ENCODE measurements at regions not wholly inside any gene's neighbourhood (a gene's known extent, or its start where the extent isn't known, plus 50 kb on each side); places are given as distances from the start of the nearest gene placed in this dataset.

DNA sequence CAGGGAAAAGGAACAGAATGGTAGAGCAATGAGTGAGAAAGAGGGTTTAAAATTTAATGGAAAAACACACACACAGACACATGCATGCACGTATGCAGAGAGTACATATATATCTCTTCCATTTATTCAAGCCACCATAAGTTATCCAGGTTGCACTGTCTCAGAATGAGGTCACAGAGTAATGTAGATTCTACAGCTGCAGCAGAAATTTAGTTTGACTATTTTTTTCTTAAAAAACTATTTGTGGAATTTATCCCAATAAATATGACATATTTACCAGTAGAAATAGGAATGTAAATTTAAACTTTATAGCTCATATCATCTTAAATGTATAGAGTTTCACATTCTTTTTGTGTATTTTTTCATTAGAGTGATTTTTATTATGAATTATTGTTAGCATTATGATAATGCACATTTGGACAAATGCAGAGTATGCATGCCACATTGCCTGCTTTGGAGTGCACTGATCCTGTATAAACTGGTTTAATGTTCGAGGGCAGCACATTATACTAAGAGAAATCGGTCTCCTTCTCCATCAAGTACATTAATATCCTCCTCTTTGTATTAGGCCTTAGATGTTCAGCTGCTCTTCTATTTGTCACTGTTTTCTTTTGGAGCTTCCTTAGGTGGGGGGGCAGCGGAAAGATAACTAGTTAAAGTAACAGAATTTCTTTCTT, 216.3 kb upstream of the TARS1 start:
- TF ChIP-seq, protein P1, sequence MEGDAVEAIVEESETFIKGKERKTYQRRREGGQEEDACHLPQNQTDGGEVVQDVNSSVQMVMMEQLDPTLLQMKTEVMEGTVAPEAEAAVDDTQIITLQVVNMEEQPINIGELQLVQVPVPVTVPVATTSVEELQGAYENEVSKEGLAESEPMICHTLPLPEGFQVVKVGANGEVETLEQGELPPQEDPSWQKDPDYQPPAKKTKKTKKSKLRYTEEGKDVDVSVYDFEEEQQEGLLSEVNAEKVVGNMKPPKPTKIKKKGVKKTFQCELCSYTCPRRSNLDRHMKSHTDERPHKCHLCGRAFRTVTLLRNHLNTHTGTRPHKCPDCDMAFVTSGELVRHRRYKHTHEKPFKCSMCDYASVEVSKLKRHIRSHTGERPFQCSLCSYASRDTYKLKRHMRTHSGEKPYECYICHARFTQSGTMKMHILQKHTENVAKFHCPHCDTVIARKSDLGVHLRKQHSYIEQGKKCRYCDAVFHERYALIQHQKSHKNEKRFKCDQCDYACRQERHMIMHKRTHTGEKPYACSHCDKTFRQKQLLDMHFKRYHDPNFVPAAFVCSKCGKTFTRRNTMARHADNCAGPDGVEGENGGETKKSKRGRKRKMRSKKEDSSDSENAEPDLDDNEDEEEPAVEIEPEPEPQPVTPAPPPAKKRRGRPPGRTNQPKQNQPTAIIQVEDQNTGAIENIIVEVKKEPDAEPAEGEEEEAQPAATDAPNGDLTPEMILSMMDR (IDR thresholded peaks at IDR 0.05; ENCODE audit: borderline replicate concordance, extremely low read depth, low read length, poor library complexity, severe bottlenecking): no peak
- no peak for TF ChIP-seq EZH2 (IDR thresholded peaks at IDR 0.05; ENCODE audit: borderline replicate concordance, low read depth, low read length, severe bottlenecking)
